ENCODE measurements at regions not wholly inside any gene's neighbourhood (a gene's known extent, or its start where the extent isn't known, plus 50 kb on each side); places are given as distances from the start of the nearest gene placed in this dataset.
"Not testable (repeated sequence)": the region's sequence is repeated elsewhere in the genome, so short reads cannot be mapped to it uniquely, and the experiment has no call there.

DNA sequence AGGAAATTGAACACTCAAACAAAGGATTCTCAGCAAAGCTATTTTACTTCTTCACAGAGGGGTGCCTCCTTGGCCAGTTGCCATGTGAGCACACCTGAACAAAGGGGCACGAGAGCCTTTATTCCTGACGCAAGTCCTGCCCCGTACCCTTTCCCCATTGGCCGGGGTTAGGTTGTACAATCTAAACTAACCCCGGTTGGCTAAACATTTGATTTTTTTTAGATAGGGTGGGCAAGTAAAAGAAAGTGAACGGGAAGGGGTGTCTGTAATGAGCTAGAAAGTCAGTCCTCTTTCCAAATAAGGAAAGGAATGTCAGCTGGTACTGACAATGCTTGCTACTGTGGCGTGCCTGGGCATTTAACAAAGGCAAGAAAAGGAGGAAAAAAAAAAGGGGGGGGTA, 135.5 kb upstream of the CDKN3 start:
- DNase-seq: peak; percentile 62

DNA sequence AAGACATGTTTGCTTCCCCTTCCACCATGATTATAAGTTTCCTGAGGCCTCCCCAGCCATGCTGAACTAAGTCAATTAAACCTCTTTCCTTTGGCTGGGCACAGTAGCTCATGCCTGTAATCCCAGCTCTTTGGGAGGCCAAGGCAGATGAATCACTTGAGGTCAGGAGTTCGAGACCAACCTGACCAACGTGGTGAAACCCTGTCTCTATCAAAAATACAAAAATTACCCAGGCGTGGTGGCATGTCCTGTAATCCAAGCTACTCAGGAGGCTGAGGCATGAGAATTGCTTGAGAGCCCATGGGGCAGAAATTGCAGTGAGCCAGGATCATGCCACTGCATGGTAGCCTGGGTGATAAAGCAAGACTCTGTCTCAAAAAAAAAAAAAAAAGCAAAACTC, 130.2 kb upstream of the CDKN3 start:
- not testable (repeated sequence) for DNase-seq

DNA sequence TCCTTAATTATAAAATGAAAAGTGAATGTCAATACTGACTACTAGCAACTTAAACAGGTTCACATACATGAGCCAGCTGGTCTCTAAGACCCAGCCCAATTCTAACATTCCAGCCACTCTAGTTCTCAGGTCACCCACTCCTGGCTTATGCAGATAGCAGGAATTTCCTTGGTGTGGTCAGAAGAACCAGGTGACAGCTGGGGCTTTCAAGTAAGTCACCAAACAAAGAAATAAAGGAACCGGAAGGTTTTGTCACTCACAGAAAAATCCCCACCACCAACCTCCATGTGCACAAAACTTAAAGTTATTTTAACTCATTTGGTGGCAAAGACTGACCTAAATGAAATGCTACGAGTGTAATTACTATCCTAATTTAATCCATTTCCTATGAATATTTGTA, 129.6 kb upstream of the CDKN3 start:
- peak; percentile 20 for DNase-seq

DNA sequence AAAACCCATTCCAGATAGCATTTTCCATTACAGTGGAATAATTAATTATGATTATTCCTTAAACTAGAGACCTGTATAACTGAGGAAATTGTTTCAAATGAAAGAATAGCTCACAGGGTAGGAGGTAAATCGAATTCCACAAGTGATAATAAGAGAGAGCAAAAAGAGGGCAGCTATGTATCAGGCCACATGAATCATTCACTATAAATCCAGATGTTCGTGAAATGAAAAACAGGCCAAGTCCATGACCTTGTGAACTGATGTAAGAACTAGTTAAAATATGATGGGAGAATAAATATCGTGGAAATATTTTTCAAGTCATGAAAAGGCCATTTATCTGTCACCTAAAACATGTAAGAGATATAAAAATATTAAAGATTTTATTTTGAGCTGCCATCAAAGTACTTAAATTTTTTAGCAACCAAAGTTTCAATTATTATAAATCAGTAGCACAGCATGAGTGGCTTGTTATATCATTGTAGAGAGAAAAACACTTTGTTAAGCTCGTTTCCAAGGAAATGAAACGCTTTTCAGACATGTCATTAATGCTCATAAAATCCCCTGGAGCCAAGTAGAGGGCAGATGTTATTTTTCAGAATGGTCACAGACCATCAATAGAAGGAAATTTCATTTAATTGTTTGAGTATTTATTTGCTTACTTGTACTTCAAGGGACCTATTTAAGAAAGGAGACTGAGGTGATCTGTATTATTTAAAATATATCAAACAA, 120.6 kb upstream of the CDKN3 start:
- peak; percentile 86 for DNase-seq

DNA sequence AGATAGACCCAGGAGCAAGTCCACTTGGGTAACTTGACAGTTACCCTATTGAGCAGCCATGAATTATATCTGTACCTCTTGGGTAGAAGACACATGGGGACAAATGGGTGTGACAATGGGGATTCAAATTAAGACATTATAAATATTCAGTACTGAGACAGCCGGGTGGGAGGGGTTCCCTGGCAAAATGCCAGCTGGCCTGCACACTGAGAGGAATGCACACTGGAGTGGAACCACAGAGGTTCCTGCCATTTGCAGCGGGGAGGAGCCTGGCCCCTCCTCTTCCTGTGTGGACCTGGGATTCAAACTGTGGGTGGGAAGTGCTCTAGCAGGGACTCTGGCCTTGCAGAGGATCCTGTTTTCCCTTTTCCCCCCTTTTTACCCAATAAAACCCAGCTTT, 118.7 kb upstream of the CDKN3 start:
- peak; percentile 87 for DNase-seq

DNA sequence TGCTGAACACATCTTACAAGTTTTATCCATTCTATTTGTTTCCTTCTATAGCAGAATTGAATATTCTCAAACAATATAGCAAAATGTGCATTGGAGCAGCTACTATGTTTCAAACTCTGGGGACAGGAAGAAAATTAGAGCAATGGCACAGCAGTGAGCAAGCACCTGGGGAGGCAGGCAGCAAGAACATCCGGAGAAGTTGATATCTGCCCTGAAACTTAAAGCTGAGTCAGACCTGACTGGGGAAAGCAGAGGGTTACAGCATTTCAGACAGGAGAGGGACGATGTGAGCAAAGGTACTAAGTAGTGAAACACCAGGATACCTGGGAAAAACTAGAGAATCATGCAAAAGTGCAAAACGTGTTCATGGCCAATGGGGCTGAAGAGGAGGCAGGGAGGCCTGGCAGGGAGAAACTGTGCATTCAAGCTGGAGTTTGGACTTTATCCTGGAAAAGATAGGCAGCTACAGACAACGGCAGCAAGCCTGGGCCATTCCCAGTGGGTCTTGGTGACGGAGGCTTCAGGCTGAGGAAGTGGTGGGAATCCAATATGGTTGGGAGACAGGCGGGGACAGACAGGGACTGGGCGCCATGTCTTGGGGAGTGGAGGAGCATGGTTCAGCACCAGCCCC, 118.0 kb upstream of the CDKN3 start:
- no peak for DNase-seq

DNA sequence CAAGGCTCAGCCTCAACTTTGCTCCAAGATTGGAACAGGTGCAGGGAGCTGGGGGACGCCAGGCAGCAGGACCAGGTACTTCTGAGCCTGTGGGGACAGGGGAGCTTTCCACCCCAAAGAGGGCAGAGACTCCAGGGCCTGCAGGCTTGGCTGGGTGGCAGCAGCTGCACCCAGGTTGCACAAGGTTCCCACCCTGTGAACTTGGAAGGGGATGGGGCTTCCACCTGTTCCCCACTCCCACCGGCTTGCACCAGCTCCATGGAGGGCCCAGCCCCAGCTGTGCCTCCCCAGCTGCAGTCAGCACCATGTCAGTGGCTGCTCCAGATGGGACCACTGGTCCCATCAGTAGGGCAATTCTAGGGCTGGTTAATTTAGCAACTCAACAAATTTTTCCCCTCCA, 114.0 kb upstream of the CDKN3 start:
- no peak for DNase-seq

DNA sequence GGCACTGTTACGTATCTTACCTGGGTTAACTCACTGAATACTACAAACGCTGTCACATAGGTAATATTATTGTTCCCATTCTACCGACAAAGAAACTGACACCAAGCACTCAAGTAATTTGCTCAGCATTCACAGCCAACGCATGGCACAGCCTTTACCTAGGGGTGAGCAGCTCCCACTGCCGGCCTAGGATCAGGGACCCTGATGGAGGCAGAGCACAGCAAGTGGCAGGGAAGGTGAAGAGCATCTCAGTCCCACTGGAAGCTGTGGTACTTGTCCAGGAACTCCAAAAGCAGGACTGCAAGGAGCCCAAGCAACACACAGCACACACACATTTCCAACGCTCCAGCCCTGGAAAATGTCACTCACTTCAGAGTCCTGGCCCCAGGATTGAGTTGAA, 111.8 kb upstream of the CDKN3 start:
- no peak for DNase-seq

DNA sequence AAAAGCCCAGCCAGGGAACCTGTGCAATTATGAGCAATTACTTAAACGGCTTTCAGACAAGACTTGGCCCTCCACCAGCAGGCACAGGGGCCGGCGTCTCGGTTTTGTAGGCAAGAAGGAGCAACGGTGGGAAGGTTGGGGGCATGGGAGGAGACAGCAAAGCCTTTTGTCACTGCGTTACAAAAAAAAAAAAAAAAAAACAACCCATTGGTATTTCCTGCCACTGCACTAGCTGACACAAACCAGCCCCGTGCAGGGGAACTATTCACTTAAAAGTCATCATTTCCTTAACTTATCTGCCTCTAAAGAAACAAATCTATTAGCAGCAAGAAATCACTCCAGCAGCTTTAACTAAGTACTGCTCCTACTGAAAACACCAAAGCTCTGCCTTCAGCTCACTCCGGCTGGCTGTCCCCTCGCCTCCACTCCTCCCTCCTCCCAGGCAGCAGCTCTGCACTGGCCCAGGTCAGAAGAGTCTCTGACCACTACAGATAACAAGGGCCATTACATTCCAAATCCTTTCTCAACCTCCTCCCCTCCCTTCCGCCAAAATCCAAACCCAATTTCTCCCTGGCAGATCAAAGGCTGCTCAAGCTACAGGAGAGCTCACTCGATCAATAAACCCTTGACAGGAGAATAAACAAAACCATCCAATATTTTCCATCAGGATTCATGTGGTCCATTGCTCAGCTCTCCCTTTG, 105.2 kb upstream of the CDKN3 start:
- DNase-seq: peak; percentile 99

DNA sequence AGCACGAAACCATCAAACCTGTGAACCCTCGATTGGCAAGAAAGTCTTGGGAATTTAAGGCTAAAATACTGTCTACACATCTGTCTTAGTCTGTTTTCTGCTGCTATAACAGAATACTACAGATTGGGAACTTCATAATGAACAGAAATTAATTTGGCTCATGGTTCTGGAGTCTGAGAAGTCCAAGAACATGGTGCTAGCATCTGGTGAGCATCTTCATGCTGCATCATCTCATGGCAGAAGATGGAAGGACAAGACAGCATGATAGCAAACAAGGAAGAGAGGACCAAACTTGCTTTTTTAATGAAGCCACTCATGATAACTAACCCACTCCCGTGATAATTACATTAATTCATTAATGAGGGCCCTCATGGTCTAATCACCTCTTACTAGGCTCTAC, 102.0 kb upstream of the CDKN3 start:
- no peak for DNase-seq

DNA sequence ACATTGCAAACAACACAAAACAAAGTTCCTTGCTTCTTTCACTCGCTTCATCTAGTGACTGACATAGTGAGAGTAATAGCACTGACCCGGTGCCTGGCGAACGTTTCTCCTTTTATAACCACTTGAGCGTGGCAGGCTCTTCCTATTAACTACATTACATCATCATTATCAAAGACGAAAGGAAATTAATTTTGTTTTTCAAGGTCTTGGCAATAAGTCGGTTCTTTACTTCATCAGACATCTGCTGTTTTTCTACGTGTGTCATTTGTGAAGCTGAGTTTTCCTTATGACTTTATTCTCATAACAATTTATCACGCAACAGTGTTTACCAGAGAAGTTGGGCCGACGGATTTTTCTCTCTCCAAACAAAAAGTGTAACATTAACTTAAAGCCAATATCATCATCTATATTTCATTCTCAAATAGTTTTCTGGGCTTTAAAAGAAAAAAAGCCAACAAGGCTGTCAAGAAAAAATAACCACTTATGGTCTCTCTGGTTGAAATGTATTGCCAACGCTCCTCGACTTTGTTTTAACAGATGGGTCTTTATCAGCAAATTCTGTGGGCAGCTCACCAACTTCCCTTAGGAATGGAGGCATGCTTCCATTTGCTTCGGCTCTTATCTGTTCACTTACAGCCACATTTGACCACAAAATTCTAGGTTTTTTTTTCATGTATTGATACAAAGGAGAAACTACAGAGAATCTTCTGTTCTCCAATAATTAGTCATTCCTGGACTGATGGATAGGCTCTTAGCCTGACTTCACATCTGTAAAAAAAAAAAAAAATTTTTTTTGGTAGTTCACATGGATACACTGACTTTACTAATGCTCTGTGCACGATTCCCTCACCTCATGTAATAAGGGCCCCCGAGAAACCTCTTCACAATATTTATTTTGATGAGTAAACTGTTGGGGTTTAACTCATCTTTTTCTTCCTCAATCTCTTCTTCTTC, 97.1 kb upstream of the CDKN3 start:
- peak; percentile 84 for DNase-seq

DNA sequence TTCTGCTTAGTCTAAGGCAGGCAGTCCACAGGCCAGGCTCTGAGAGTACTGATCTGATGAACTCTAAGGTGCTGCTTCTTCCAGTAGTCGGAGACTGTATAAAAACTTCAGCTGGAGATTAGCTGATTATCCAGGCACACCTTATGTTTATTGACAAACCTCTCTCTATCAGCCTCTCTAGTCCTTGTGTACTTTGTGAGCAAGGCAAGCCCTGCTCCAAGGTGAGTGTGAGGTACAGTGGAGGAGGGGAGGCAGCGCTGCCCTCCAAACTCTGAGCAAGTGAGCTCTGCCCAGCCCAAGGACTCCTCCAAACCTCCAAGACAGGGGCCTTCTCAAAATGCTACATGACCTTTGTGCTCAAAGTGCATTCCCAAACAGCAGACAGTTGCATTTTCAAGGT, 95.9 kb upstream of the CDKN3 start:
- DNase-seq: no peak

DNA sequence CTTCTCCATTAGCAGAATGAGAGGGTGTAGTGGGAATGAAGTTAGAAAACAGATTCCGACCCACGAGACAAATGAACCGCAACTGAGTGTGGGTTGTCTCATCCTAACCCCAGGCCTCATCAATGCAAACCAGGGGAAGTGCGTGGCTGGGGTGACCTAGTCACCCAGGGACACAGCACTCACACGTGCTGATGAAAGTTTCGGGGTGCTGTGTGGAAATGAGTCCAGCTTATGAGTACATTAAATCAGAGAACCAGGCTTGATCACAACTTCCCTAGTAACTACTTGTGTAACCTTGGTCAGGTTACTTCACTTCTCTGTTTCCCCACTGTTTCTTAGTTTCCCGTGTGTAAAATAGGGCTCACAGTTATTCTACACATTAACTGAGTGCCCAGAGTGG, 95.4 kb upstream of the CDKN3 start:
- no peak for DNase-seq

DNA sequence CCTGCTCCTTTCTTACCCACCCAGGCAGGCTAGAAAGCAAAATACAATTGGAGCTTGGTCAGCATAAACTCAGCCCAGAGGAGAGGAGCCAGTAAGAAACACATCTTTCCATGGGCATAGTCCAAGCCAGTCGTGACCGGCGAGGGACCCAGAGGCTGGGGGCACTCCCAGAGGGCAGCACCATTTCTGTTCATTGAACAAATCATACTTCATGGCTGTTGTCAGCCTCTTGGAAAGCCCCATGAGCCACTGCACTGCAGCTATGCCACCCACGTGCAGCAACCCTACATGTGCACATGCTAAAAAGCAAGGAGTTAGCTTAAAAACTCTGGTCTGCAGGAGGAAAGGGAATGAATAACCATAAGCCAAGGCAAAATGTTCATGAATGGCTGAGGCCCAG, 90.0 kb upstream of the CDKN3 start:
- no peak for DNase-seq

DNA sequence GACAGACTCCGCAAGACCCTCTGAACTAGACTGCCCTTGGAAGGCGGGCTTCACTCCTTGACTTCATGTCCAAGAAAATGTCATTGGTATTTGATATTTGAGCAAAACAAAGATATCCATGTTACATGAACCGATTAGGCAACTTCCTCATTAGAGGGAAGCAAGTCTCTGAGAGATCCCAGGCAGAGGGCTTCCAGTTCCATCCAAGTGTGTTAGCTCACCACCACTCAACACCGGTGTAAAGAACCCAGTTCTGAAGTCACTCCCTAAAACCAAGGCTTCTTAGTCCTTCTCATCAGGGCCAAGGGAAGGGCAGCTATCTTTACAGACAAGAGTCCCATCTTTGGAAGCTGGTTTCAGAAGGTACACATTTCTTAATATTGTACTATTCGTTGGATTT, 87.2 kb upstream of the CDKN3 start:
- DNase-seq: no peak

DNA sequence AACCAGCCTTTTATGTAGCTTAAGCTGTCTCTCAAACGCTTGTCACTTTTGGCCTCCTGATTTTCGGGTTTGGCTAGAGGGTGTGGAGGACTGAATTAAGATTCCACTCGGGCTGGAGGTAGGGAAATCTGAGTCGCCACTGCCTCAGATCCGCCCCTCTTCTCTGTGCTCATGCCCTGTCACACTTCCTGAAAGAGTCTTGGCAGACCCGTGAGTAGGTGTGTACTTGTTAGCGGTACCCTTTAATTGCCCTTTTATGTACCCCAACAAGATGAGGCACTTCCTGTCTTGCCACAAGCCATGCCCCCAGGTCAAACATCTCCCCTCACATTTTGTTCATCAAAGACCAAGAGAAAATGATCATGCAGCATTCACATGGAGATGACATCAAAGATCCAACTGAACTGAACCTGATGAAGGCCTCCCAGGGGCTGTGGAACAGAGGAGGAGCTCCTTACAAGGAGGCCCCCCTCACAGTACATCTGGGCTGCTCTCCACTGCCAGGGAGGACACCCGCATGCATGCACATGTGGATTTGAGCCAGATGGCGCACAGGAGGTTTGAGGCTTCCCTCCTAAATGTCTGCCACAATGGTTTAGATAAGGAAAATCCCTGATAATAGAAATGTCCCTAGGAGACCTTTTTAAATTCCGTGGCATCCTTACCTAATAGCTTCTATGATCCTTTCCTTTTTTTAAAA, 86.5 kb upstream of the CDKN3 start:
- DNase-seq: peak; percentile 38

DNA sequence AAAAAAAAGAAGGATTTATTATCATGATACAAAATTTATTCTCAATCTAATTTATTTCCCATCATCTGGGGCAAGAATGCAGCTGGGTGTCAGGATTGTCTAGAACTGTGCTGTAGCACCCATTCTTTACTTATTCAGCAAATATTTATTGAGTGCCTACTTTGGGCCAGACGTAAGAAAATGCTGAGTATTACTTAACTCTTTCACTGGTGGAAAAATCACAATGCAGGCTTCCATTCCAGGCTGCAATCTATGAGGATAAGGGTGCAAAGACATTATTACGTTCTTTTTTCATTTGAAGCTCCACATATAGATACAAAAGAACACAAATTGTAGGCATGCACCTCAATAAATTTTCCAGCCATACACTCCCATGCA, 86.0 kb upstream of the CDKN3 start:
- no peak for DNase-seq

DNA sequence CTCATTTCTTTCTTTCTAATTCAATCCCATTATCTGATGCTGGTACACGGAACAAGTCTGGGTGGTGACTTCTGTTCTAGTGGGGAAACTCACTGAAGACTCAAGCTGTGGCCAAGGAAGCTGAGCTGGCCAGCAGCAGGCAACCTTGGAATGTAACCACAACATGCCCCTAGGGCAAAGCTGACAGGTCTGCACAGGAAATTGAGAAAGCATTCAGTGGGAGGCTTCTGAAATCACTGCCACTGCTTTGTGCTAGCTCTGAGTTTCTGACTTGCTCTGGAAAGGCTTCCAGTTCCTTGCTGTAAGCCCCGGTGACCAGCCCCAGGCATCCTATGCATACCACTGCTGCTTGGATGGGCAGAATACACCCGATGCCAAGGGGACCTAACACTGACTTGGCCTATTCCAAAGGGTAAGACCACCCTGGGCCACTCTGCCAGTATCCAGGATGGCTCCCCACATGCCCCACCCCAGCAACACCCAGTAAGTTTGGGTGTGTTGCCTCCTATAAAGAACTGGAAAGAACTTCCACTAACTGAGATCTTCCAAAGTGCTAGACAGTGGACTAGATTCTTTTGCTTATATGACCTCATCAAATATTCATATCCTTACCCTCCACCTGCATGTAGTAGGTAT, 84.5 kb upstream of the CDKN3 start:
- peak; percentile 87 for DNase-seq

DNA sequence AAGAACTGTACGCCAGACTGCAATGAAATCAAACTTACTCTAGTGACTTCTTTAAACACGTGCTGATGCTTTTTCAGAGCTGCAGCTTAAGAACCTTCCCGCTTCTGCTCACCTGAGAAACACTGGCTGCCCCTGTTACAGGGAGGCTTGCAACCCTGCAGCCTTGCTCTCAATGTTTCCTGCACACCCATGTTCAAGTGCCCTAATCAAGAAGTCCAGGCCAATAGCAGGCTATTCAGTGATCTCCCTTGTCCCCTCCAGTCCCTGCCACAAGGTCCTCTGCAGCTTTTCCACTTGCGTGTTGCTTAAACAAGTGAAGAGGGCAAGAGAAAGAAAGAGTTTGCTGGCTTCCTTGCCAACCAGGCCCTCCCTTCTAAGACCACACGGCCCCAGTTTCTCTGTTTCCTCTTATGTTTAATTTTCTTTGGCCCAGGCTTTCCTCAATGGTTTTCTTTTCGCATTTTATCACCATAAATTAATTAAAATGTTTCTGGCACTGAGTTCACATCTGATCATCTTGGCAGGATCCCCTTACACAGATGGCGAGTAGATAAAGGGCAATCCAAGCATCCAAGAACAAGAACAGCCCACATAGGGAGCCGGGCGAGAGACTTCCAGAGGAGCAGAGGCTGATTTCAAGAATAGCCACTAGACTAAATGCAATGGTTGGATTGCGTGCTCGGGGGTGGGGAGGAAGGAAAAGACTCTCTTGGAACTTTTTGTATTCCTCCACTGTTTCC, 82.3 kb upstream of the CDKN3 start:
- DNase-seq: no peak

DNA sequence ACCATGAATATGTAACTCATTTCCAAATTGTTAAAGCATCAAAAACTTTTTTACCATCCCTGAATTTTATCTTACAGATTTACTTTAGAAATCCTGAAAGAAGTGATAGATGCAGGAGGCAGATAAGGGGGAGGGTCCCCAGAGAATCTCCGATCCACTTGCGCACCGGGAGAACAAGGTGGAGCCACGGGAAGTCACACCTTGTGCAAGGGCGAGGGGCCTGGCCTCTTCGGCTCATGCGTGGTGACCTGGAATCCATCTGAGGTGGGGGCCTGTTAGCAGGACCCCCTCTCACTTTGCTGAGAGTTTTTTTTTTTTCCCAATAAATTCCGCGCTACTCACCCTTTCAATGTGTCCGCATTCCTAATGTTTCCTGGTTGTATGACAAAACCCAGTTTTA, 80.2 kb upstream of the CDKN3 start:
- no peak for DNase-seq

DNA sequence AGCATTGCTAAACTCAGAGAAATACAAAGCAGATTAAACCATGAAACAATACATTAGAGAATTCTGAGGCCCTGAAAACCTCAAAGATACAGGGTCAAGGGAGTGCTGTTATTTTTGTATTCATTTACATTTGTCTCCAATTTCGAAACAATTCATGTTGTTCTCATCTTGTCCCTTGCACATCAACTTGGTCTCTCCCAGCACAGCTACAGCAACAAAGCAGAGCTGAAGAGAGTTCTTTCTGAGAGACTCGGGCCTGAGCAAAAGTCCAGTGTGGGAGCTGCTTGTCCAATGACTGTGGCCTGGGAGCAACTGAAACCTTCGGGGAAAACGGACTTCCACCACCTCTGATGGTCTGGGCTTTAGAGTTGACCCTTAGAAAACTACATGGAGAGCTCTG, 79.4 kb upstream of the CDKN3 start:
- DNase-seq: no peak

Data from NCI-H69 (cell line).